HEK293 (cell line): ENCODE measurements at regions not wholly inside any gene's neighbourhood (a gene's known extent, or its start where the extent isn't known, plus 50 kb on each side); places are given as distances from the start of the nearest gene placed in this dataset.

Source experiments
- HOXC10 ChIP-seq: sonication (generic); formaldehyde crosslinking; IDR thresholded peaks from 2 replicates; pipeline ENCODE4 v1.8.1; 2023; ENCODE audit warnings: mild to moderate bottlenecking, missing genetic modification reagents
- KLF16 ChIP-seq: fragments of 450-650 bp; formaldehyde crosslinking; IDR thresholded peaks from 2 replicates; pipeline ENCODE4 v1.5.1; 2017; ENCODE audit warnings: missing biosample characterization, missing genetic modification characterization
- SP3 ChIP-seq: fragments of 450-650 bp; formaldehyde crosslinking; IDR thresholded peaks from 2 replicates; pipeline ENCODE4 v1.5.1; 2016; ENCODE audit warnings: missing biosample characterization, missing genetic modification characterization
- SP7 ChIP-seq: fragments of 450-650 bp; formaldehyde crosslinking; IDR thresholded peaks from 2 replicates; pipeline ENCODE4 v1.5.1; 2016; ENCODE audit warnings: missing biosample characterization, missing genetic modification characterization
- YY2 ChIP-seq: fragments of 450-650 bp; formaldehyde crosslinking; IDR thresholded peaks from 2 replicates; pipeline ENCODE4 v1.5.1; 2016; ENCODE audit warnings: missing biosample characterization, missing genetic modification characterization
- ZBTB8A ChIP-seq: fragments of 450-650 bp; formaldehyde crosslinking; IDR thresholded peaks from 2 replicates; pipeline ENCODE4 v1.5.1; 2016; ENCODE audit warnings: missing biosample characterization, missing genetic modification characterization
- ZEB2 ChIP-seq: fragments of 450-650 bp; formaldehyde crosslinking; IDR thresholded peaks from 2 replicates; pipeline ENCODE4 v1.5.1; 2016; ENCODE audit warnings: missing biosample characterization, missing genetic modification characterization
- ZFP37 ChIP-seq: fragments of 450-650 bp; formaldehyde crosslinking; IDR thresholded peaks from 2 replicates; pipeline ENCODE4 v1.5.1; 2016; ENCODE audit warnings: missing biosample characterization, missing genetic modification characterization
- ZNF10 ChIP-seq: fragments of 450-650 bp; formaldehyde crosslinking; IDR thresholded peaks from 2 replicates; pipeline ENCODE4 v1.5.1; 2017; ENCODE audit warnings: missing biosample characterization, missing genetic modification characterization
- ZNF157 ChIP-seq: fragments of 450-650 bp; formaldehyde crosslinking; IDR thresholded peaks from 2 replicates; pipeline ENCODE4 v1.5.1; 2016; ENCODE audit warnings: missing biosample characterization, missing genetic modification characterization
- ZNF302 ChIP-seq: fragments of 450-650 bp; formaldehyde crosslinking; IDR thresholded peaks from 2 replicates; pipeline ENCODE4 v1.5.1; 2016; ENCODE audit warnings: missing biosample characterization, missing genetic modification characterization, low read depth
- ZNF548 ChIP-seq: fragments of 450-650 bp; formaldehyde crosslinking; IDR thresholded peaks from 2 replicates; pipeline ENCODE4 v1.5.1; 2016; ENCODE audit warnings: missing biosample characterization, missing genetic modification characterization
- ZNF571 ChIP-seq: fragments of 450-650 bp; formaldehyde crosslinking; IDR thresholded peaks from 2 replicates; pipeline ENCODE4 v1.5.0; 2017; ENCODE audit warnings: missing biosample characterization, missing genetic modification characterization
- ZNF585B ChIP-seq: fragments of 450-650 bp; formaldehyde crosslinking; IDR thresholded peaks from 2 replicates; pipeline ENCODE4 v1.5.1; 2016; ENCODE audit warnings: missing biosample characterization, missing genetic modification characterization
- ZSCAN23 ChIP-seq: fragments of 450-650 bp; formaldehyde crosslinking; IDR thresholded peaks from 2 replicates; pipeline ENCODE4 v1.5.1; 2016; ENCODE audit warnings: missing biosample characterization, missing genetic modification characterization
- TF ChIP-seq, protein P1 (sequence below): fragments of 450-650 bp; formaldehyde crosslinking; IDR thresholded peaks from 2 replicates; pipeline ENCODE4 v1.5.1; 2016; ENCODE audit warnings: missing biosample characterization, missing genetic modification characterization
- TF ChIP-seq, protein P2 (sequence below): fragments of 450-650 bp; formaldehyde crosslinking; IDR thresholded peaks from 2 replicates; pipeline ENCODE4 v1.5.1; 2016; ENCODE audit warnings: missing biosample characterization, missing genetic modification characterization
- TF ChIP-seq, protein P3 (sequence below): fragments of 450-650 bp; formaldehyde crosslinking; IDR thresholded peaks from 2 replicates; pipeline ENCODE4 v1.5.1; 2016; ENCODE audit warnings: missing biosample characterization, missing genetic modification characterization, borderline replicate concordance
- TF ChIP-seq, protein P4 (sequence below): fragments of 450-650 bp; formaldehyde crosslinking; IDR thresholded peaks from 2 replicates; pipeline ENCODE4 v1.5.0; 2017; ENCODE audit warnings: missing biosample characterization, missing genetic modification characterization, borderline replicate concordance
- TF ChIP-seq, protein P5 (sequence below): fragments of 450-650 bp; formaldehyde crosslinking; IDR thresholded peaks from 2 replicates; pipeline ENCODE4 v1.5.1; 2017; ENCODE audit warnings: missing biosample characterization, mild to moderate bottlenecking, missing genetic modification characterization, moderate library complexity
- TF ChIP-seq, protein P6 (sequence below): fragments of 450-650 bp; formaldehyde crosslinking; optimal IDR thresholded peaks from 2 replicates; pipeline ENCODE3; 2016; ENCODE audit warnings: missing biosample characterization, mild to moderate bottlenecking, missing genetic modification characterization
- TF ChIP-seq, protein P7 (sequence below): fragments of 450-650 bp; formaldehyde crosslinking; IDR thresholded peaks from 2 replicates; pipeline ENCODE4 v1.5.1; 2016; ENCODE audit warnings: missing biosample characterization, missing genetic modification characterization

DNA sequence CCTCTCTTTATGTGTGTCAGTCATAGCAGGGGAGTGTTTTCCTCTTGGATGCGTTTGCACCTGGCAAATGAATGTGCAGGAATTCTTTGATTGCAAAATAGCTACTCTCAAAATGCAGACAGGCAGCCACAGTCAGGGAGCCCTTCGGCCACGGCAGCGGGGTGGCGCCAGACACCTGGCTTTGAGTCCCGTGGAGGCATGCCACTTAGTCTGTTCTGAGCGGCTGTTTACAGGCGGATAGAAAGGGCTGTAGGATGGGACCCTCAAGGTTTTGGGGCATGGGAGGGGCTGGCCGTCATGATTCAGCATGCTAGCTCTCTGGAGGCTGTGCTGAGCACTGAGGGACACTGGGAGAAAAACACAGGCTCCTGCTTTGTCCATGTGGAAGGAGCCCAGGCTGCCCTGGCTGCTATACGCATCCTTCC is 117.1 kb downstream of the SLC25A47 start (continued):
- TF ChIP-seq, protein P1, sequence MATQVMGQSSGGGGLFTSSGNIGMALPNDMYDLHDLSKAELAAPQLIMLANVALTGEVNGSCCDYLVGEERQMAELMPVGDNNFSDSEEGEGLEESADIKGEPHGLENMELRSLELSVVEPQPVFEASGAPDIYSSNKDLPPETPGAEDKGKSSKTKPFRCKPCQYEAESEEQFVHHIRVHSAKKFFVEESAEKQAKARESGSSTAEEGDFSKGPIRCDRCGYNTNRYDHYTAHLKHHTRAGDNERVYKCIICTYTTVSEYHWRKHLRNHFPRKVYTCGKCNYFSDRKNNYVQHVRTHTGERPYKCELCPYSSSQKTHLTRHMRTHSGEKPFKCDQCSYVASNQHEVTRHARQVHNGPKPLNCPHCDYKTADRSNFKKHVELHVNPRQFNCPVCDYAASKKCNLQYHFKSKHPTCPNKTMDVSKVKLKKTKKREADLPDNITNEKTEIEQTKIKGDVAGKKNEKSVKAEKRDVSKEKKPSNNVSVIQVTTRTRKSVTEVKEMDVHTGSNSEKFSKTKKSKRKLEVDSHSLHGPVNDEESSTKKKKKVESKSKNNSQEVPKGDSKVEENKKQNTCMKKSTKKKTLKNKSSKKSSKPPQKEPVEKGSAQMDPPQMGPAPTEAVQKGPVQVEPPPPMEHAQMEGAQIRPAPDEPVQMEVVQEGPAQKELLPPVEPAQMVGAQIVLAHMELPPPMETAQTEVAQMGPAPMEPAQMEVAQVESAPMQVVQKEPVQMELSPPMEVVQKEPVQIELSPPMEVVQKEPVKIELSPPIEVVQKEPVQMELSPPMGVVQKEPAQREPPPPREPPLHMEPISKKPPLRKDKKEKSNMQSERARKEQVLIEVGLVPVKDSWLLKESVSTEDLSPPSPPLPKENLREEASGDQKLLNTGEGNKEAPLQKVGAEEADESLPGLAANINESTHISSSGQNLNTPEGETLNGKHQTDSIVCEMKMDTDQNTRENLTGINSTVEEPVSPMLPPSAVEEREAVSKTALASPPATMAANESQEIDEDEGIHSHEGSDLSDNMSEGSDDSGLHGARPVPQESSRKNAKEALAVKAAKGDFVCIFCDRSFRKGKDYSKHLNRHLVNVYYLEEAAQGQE (tag by site-specific recombination): no peak
- TF ChIP-seq ZNF10 (tag by site-specific recombination) (no peak), ZNF157 (no peak), ZNF571 (tag by site-specific recombination) (no peak), KLF16 (no peak), ZNF302 (tag by site-specific recombination) (no peak), ZNF548 (tag by site-specific recombination) (no peak), SP3 (no peak), ZBTB8A (tag by site-specific recombination) (peak; percentile 45; the same call in 1 of the 2 replicates), HOXC10 (CRISPR knock-in tag) (no peak), SP7 (tag by site-specific recombination) (no peak), ZFP37 (tag by site-specific recombination) (0 out of 2 replicates have a peak, but pooled peaks have one; percentile 21), ZEB2 (no peak; the same call in 1 of the 2 replicates), ZNF585B (no peak), ZSCAN23 (tag by site-specific recombination) (no peak), YY2 (no peak)
- TF ChIP-seq, protein P2, sequence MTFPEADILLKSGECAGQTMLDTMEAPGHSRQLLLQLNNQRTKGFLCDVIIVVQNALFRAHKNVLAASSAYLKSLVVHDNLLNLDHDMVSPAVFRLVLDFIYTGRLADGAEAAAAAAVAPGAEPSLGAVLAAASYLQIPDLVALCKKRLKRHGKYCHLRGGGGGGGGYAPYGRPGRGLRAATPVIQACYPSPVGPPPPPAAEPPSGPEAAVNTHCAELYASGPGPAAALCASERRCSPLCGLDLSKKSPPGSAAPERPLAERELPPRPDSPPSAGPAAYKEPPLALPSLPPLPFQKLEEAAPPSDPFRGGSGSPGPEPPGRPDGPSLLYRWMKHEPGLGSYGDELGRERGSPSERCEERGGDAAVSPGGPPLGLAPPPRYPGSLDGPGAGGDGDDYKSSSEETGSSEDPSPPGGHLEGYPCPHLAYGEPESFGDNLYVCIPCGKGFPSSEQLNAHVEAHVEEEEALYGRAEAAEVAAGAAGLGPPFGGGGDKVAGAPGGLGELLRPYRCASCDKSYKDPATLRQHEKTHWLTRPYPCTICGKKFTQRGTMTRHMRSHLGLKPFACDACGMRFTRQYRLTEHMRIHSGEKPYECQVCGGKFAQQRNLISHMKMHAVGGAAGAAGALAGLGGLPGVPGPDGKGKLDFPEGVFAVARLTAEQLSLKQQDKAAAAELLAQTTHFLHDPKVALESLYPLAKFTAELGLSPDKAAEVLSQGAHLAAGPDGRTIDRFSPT (tag by site-specific recombination): no peak
- TF ChIP-seq, protein P3, sequence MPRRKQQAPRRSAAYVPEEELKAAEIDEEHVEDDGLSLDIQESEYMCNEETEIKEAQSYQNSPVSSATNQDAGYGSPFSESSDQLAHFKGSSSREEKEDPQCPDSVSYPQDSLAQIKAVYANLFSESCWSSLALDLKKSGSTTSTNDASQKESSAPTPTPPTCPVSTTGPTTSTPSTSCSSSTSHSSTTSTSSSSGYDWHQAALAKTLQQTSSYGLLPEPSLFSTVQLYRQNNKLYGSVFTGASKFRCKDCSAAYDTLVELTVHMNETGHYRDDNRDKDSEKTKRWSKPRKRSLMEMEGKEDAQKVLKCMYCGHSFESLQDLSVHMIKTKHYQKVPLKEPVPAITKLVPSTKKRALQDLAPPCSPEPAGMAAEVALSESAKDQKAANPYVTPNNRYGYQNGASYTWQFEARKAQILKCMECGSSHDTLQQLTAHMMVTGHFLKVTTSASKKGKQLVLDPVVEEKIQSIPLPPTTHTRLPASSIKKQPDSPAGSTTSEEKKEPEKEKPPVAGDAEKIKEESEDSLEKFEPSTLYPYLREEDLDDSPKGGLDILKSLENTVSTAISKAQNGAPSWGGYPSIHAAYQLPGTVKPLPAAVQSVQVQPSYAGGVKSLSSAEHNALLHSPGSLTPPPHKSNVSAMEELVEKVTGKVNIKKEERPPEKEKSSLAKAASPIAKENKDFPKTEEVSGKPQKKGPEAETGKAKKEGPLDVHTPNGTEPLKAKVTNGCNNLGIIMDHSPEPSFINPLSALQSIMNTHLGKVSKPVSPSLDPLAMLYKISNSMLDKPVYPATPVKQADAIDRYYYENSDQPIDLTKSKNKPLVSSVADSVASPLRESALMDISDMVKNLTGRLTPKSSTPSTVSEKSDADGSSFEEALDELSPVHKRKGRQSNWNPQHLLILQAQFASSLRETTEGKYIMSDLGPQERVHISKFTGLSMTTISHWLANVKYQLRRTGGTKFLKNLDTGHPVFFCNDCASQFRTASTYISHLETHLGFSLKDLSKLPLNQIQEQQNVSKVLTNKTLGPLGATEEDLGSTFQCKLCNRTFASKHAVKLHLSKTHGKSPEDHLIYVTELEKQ (tag by site-specific recombination): no peak
- TF ChIP-seq, protein P4, sequence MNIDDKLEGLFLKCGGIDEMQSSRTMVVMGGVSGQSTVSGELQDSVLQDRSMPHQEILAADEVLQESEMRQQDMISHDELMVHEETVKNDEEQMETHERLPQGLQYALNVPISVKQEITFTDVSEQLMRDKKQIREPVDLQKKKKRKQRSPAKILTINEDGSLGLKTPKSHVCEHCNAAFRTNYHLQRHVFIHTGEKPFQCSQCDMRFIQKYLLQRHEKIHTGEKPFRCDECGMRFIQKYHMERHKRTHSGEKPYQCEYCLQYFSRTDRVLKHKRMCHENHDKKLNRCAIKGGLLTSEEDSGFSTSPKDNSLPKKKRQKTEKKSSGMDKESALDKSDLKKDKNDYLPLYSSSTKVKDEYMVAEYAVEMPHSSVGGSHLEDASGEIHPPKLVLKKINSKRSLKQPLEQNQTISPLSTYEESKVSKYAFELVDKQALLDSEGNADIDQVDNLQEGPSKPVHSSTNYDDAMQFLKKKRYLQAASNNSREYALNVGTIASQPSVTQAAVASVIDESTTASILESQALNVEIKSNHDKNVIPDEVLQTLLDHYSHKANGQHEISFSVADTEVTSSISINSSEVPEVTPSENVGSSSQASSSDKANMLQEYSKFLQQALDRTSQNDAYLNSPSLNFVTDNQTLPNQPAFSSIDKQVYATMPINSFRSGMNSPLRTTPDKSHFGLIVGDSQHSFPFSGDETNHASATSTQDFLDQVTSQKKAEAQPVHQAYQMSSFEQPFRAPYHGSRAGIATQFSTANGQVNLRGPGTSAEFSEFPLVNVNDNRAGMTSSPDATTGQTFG: no peak
- TF ChIP-seq, protein P5, sequence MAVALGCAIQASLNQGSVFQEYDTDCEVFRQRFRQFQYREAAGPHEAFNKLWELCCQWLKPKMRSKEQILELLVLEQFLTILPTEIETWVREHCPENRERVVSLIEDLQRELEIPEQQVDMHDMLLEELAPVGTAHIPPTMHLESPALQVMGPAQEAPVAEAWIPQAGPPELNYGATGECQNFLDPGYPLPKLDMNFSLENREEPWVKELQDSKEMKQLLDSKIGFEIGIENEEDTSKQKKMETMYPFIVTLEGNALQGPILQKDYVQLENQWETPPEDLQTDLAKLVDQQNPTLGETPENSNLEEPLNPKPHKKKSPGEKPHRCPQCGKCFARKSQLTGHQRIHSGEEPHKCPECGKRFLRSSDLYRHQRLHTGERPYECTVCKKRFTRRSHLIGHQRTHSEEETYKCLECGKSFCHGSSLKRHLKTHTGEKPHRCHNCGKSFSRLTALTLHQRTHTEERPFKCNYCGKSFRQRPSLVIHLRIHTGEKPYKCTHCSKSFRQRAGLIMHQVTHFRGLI (tag by site-specific recombination): no peak
- TF ChIP-seq, protein P6, sequence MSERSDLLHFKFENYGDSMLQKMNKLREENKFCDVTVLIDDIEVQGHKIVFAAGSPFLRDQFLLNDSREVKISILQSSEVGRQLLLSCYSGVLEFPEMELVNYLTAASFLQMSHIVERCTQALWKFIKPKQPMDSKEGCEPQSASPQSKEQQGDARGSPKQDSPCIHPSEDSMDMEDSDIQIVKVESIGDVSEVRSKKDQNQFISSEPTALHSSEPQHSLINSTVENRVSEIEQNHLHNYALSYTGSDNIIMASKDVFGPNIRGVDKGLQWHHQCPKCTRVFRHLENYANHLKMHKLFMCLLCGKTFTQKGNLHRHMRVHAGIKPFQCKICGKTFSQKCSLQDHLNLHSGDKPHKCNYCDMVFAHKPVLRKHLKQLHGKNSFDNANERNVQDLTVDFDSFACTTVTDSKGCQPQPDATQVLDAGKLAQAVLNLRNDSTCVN (tag by site-specific recombination): no peak
- TF ChIP-seq, protein P7, sequence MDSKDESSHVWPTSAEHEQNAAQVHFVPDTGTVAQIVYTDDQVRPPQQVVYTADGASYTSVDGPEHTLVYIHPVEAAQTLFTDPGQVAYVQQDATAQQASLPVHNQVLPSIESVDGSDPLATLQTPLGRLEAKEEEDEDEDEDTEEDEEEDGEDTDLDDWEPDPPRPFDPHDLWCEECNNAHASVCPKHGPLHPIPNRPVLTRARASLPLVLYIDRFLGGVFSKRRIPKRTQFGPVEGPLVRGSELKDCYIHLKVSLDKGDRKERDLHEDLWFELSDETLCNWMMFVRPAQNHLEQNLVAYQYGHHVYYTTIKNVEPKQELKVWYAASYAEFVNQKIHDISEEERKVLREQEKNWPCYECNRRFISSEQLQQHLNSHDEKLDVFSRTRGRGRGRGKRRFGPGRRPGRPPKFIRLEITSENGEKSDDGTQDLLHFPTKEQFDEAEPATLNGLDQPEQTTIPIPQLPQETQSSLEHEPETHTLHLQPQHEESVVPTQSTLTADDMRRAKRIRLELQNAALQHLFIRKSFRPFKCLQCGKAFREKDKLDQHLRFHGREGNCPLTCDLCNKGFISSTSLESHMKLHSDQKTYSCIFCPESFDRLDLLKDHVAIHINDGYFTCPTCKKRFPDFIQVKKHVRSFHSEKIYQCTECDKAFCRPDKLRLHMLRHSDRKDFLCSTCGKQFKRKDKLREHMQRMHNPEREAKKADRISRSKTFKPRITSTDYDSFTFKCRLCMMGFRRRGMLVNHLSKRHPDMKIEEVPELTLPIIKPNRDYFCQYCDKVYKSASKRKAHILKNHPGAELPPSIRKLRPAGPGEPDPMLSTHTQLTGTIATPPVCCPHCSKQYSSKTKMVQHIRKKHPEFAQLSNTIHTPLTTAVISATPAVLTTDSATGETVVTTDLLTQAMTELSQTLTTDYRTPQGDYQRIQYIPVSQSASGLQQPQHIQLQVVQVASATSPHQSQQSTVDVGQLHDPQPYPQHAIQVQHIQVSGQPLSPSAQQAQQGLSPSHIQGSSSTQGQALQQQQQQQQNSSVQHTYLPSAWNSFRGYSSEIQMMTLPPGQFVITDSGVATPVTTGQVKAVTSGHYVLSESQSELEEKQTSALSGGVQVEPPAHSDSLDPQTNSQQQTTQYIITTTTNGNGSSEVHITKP (tag by site-specific recombination): peak; percentile 54
